Keratinocyte (primary cell): ENCODE measurements at regions not wholly inside any gene's neighbourhood (a gene's known extent, or its start where the extent isn't known, plus 50 kb on each side); places are given as distances from the start of the nearest gene placed in this dataset.

Source experiments
- DNase-seq: peaks from one replicate; pipeline ENCODE4 v3.0.0-alpha.2; 2011; ENCODE audit warnings: low read depth, missing footprints, low spot score
- FAIRE-seq: peaks from 2 replicates; lab custom pipeline; 2011; peaks lifted over from hg19 to GRCh38; lab: Jason Lieb, UNC
- H2AFZ ChIP-seq: 2 replicates; pipeline ENCODE4 v1.6.0; 2012; ENCODE audit warnings: low read length, control low read depth, inconsistent platforms; ENCODE audit not compliant: control insufficient read depth
- H3K27ac ChIP-seq: 2 replicates; pipeline ENCODE4 v1.5.1; 2011; ENCODE audit warnings: low read length; ENCODE audit not compliant: control insufficient read depth, insufficient read depth
- H3K27me3 ChIP-seq: 3 replicates; pipeline ENCODE4 v1.6.0; 2011; ENCODE audit warnings: low read length; ENCODE audit not compliant: control insufficient read depth, insufficient read depth; ENCODE audit errors: extremely low read depth
- H3K36me3 ChIP-seq, 2 experiments: 2 replicates in 1 of 2; 3 replicates in 1 of 2; pipeline ENCODE4 v1.5.1; 2011; ENCODE audit warnings: low read length in 2 of 2, mild to moderate bottlenecking in 1 of 2; ENCODE audit not compliant: control insufficient read depth in 2 of 2, insufficient read depth in 2 of 2; ENCODE audit errors: extremely low read depth in 1 of 2
- H3K4me1 ChIP-seq: 3 replicates; pipeline ENCODE4 v1.5.1; 2011; ENCODE audit warnings: low read length; ENCODE audit not compliant: control insufficient read depth, insufficient read depth; ENCODE audit errors: extremely low read depth
- H3K4me2 ChIP-seq: 3 replicates; pipeline ENCODE4 v1.6.0; 2011; ENCODE audit warnings: low read depth, low read length; ENCODE audit not compliant: control insufficient read depth, insufficient read depth; ENCODE audit errors: extremely low read depth
- H3K4me3 ChIP-seq, 3 experiments: fragments of 200-600 bp in 1 of 3; sonication (generic) in 1 of 3; 2 replicates in 2 of 3; 3 replicates in 1 of 3; pipeline ENCODE4 v1.5.1; 2011 to 2016; ENCODE audit warnings: low read length in 3 of 3, mild to moderate bottlenecking in 3 of 3, control low read depth in 2 of 3, inconsistent platforms in 1 of 3, low read depth in 1 of 3, mixed read lengths in 1 of 3, mixed run types in 1 of 3, moderate library complexity in 1 of 3; ENCODE audit not compliant: control insufficient read depth in 2 of 3, insufficient read depth in 2 of 3; ENCODE audit errors: extremely low read depth in 1 of 3
- H3K79me2 ChIP-seq: 2 replicates; pipeline ENCODE4 v1.6.0; 2012; ENCODE audit warnings: low read length; ENCODE audit not compliant: control insufficient read depth, insufficient read depth
- H3K9ac ChIP-seq: 3 replicates; pipeline ENCODE4 v1.6.0; 2011; ENCODE audit warnings: low read length; ENCODE audit not compliant: control insufficient read depth, insufficient read depth; ENCODE audit errors: extremely low read depth
- H3K9me1 ChIP-seq: 3 replicates; pipeline ENCODE4 v1.6.0; 2011; ENCODE audit warnings: low read length; ENCODE audit not compliant: control insufficient read depth, insufficient read depth; ENCODE audit errors: extremely low read depth
- H3K9me3 ChIP-seq: 2 replicates; pipeline ENCODE4 v1.5.1; 2012; ENCODE audit warnings: low read depth, low read length; ENCODE audit not compliant: control insufficient read depth
- H4K20me1 ChIP-seq: 3 replicates; pipeline ENCODE4 v1.6.0; 2011; ENCODE audit warnings: low read length; ENCODE audit not compliant: control insufficient read depth, insufficient read depth; ENCODE audit errors: extremely low read depth
- EZH2 ChIP-seq: IDR thresholded peaks from one replicate; pipeline ENCODE4 v1.6.1; 2012; ENCODE audit warnings: inconsistent platforms, mild to moderate bottlenecking, low read length, moderate library complexity
- dilution Hi-C: fragments of 300-500 bp; cut with MboI; formaldehyde crosslinking; loops from one replicate; pipeline ENCODE4 v1.7.0; 2020; ENCODE audit warnings: low sequenced_read_pairs; ENCODE audit not compliant: extremely low pct_ligation_motif_present
- TF ChIP-seq, protein P1 (sequence below), 3 experiments: IDR thresholded peaks in 1 of 3; conservative IDR thresholded peaks in 1 of 3; optimal IDR thresholded peaks in 1 of 3; 2 replicates in 2 of 3; 3 replicates in 1 of 3; pipeline versions ENCODE3 to v1.5.1; 2011; ENCODE audit warnings: low read length in 3 of 3, mild to moderate bottlenecking in 3 of 3, moderate library complexity in 2 of 3, control low read depth in 1 of 3, inconsistent platforms in 1 of 3; ENCODE audit not compliant: insufficient read depth in 2 of 3; ENCODE audit errors: extremely low read depth in 1 of 3

DNA sequence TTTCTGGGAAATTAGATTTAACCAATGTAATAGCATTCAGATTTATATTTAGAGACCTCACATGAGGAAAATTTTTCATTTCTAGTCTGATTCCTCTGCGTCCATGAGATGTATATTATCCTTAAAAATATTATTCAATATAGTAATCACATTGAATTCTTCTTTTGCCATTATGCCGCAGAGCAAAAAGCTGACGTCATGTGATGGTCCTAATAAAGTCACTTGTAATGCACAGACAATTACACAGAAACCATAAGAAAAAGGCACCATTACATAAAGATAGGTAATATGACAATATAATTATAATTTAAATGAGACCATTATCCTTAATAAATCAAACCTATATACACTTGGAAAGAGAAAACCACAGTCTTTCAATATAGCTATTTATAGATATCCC, 1021.5 kb downstream of the PCDH9 start:
- Histone ChIP-seq H3K4me1 (no peaks in the 10 kb centered on the region), H3K27me3 (no peaks in the 10 kb centered on the region), H3K9me3 (no peaks in the 10 kb centered on the region), H3K4me3 (no peak overlapping the region), H2AFZ (no peak overlapping the region), H3K27ac (no peak overlapping the region), H3K79me2 (no peaks in the 10 kb centered on the region), H3K9ac (no peak overlapping the region), H4K20me1 (no peaks in the 10 kb centered on the region), H3K36me3 (no peaks in the 10 kb centered on the region), H3K9me1 (no peaks in the 10 kb centered on the region), H3K4me2 (no peak overlapping the region)
- dilution Hi-C loops = no loop called here
- no peak for TF ChIP-seq EZH2
- TF ChIP-seq, protein P1, sequence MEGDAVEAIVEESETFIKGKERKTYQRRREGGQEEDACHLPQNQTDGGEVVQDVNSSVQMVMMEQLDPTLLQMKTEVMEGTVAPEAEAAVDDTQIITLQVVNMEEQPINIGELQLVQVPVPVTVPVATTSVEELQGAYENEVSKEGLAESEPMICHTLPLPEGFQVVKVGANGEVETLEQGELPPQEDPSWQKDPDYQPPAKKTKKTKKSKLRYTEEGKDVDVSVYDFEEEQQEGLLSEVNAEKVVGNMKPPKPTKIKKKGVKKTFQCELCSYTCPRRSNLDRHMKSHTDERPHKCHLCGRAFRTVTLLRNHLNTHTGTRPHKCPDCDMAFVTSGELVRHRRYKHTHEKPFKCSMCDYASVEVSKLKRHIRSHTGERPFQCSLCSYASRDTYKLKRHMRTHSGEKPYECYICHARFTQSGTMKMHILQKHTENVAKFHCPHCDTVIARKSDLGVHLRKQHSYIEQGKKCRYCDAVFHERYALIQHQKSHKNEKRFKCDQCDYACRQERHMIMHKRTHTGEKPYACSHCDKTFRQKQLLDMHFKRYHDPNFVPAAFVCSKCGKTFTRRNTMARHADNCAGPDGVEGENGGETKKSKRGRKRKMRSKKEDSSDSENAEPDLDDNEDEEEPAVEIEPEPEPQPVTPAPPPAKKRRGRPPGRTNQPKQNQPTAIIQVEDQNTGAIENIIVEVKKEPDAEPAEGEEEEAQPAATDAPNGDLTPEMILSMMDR (optimal IDR thresholded peaks at IDR 0.05 in 1 of 3, IDR thresholded peaks at IDR 0.05 in 1 of 3, conservative IDR thresholded peaks at IDR 0.05 in 1 of 3; ENCODE audit: extremely low read depth in 1 of 3, insufficient read depth in 2 of 3, low read length in 3 of 3) = no peak
- DNase-seq = no peak
- FAIRE-seq = no peak

DNA sequence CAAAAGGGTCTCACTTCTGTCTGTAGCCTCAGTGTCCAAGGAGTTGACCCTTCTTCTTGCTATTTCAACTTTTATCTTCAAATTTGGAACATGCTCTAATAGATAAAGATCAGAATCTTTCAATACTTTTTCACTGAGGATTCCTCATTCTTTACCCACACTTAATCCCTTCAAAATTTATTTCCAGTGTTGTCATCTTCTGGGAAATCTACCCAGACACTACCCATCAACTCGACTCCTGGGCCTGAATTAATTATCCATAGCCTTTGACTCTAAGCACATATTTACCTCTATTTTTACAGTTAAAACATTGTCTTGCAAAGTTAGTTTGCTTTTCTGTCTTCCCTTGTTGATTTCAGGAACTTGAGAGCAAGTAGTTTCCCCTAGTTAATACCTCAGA, 1022.5 kb downstream of the PCDH9 start:
- DNase-seq = no peak
- no peaks in the 10 kb centered on the region for H3K27me3 ChIP-seq
- no peaks in the 10 kb centered on the region for H3K9me3 ChIP-seq
- no peaks in the 10 kb centered on the region for H4K20me1 ChIP-seq
- H3K4me2 ChIP-seq = no peak overlapping the region
- H3K4me3 ChIP-seq = no peak overlapping the region
- no peak overlapping the region for H3K27ac ChIP-seq
- H3K36me3 ChIP-seq = no peaks in the 10 kb centered on the region
- H3K4me1 ChIP-seq = no peaks in the 10 kb centered on the region
- no peak overlapping the region for H2AFZ ChIP-seq
- H3K9me1 ChIP-seq = no peaks in the 10 kb centered on the region
- no peak for FAIRE-seq
- no peak overlapping the region for H3K9ac ChIP-seq
- no peak for TF ChIP-seq EZH2
- TF ChIP-seq, protein P1 (optimal IDR thresholded peaks at IDR 0.05 in 1 of 3, IDR thresholded peaks at IDR 0.05 in 1 of 3, conservative IDR thresholded peaks at IDR 0.05 in 1 of 3; ENCODE audit: extremely low read depth in 1 of 3, insufficient read depth in 2 of 3, low read length in 3 of 3) = no peak
- no peaks in the 10 kb centered on the region for H3K79me2 ChIP-seq
- dilution Hi-C loops = no loop called here
